GM19438 (cell line): ENCODE measurements at regions not wholly inside any gene's neighbourhood (a gene's known extent, or its start where the extent isn't known, plus 50 kb on each side); places are given as distances from the start of the nearest gene placed in this dataset.

Experiments
- ATAC-seq: cut with Tn5 transposase; IDR thresholded peaks from one replicate; pipeline ENCODE4 v1.9.1; 2021; ENCODE audit warnings: low read depth; ENCODE audit not compliant: unreplicated experiment

- no peak for ATAC-seq
These were observed 485.8 kb downstream of the VRK1 start for GRCh38 chr14:97283005-97283403.

- ATAC-seq: no peak
These were observed 486.2 kb downstream of the VRK1 start for GRCh38 chr14:97283426-97283825.

- ATAC-seq: no peak
These were observed 486.7 kb downstream of the VRK1 start for GRCh38 chr14:97283841-97284240.

- ATAC-seq: no peak
These were observed 490.8 kb downstream of the VRK1 start for GRCh38 chr14:97287956-97288355.

GRCh38 chr14:97290065-97290464 lies 492.9 kb downstream of the VRK1 start:
- no peak for ATAC-seq

GRCh38 chr14:97290977-97291376 lies 493.8 kb downstream of the VRK1 start:
- no peak for ATAC-seq

GRCh38 chr14:97293659-97294058 lies 496.5 kb downstream of the VRK1 start:
- ATAC-seq: no peak

GRCh38 chr14:97295108-97295710 lies 498.0 kb downstream of the VRK1 start:
- no peak for ATAC-seq

GRCh38 chr14:97296176-97296575 lies 499.0 kb downstream of the VRK1 start:
- ATAC-seq: no peak

- ATAC-seq: no peak
These were observed 499.9 kb downstream of the VRK1 start for GRCh38 chr14:97297100-97297499.

- ATAC-seq: no peak
These were observed 501.1 kb downstream of the VRK1 start for GRCh38 chr14:97298331-97298730.

GRCh38 chr14:97298736-97299135 lies 501.6 kb downstream of the VRK1 start:
- no peak for ATAC-seq

GRCh38 chr14:97299661-97300060 lies 502.5 kb downstream of the VRK1 start:
- ATAC-seq: no peak

- ATAC-seq: no peak
These were observed 504.9 kb downstream of the VRK1 start for GRCh38 chr14:97301931-97302559.

- no peak for ATAC-seq
These were observed 509.1 kb downstream of the VRK1 start for GRCh38 chr14:97306133-97306759.

- ATAC-seq: no peak
These were observed 509.6 kb downstream of the VRK1 start for GRCh38 chr14:97306760-97307246.

- no peak for ATAC-seq
These were observed 514.2 kb downstream of the VRK1 start for GRCh38 chr14:97311411-97311810.

GRCh38 chr14:97312910-97313309 lies 515.7 kb downstream of the VRK1 start:
- ATAC-seq: no peak

- ATAC-seq: no peak
These were observed 518.6 kb downstream of the VRK1 start for GRCh38 chr14:97315790-97316189.

GRCh38 chr14:97318380-97318779 lies 521.2 kb downstream of the VRK1 start:
- no peak for ATAC-seq

GRCh38 chr14:97319691-97320090 lies 522.5 kb downstream of the VRK1 start:
- no peak for ATAC-seq

GRCh38 chr14:97328743-97329142 lies 531.6 kb downstream of the VRK1 start:
- no peak for ATAC-seq
